ENCODE measurements at regions not wholly inside any gene's neighbourhood (a gene's known extent, or its start where the extent isn't known, plus 50 kb on each side); places are given as distances from the start of the nearest gene placed in this dataset.

GRCh38 chr5:87069311-87069710 is 198.4 kb upstream of the RASA1 start:
- no peak for DNase-seq

GRCh38 chr5:87069974-87070608 is 197.6 kb upstream of the RASA1 start:
- no peak for DNase-seq

GRCh38 chr5:87074072-87074471 is 193.6 kb upstream of the RASA1 start:
- no peak for DNase-seq

- DNase-seq: no peak
Observed at GRCh38 chr5:87074934-87075541, 192.6 kb upstream of the RASA1 start.

- no peak for DNase-seq
Observed at GRCh38 chr5:87076411-87076810, 191.3 kb upstream of the RASA1 start.

GRCh38 chr5:87076931-87077330 is 190.8 kb upstream of the RASA1 start:
- no peak for DNase-seq

DNA sequence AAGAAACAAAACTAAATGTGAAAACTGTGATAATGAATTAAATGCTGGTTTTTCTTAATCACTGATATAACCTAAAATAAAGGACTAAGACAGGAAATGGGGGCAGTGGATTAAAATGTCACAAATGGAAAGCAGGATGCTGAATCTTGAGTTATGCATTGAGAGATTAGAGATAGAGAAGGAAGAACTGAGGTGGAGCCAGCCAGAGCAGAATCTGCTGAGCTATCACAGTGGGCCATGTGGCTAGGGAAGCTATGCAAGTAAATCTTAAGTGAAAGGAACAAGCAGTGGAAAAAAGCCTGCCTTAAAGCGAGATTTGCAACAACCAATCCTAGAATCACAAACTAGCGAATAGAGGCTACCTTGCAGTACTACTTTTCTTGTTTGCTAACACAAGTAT is 188.5 kb upstream of the RASA1 start:
- DNase-seq: no peak

- DNase-seq: no peak
Observed at GRCh38 chr5:87081016-87081415, 186.7 kb upstream of the RASA1 start.

DNA sequence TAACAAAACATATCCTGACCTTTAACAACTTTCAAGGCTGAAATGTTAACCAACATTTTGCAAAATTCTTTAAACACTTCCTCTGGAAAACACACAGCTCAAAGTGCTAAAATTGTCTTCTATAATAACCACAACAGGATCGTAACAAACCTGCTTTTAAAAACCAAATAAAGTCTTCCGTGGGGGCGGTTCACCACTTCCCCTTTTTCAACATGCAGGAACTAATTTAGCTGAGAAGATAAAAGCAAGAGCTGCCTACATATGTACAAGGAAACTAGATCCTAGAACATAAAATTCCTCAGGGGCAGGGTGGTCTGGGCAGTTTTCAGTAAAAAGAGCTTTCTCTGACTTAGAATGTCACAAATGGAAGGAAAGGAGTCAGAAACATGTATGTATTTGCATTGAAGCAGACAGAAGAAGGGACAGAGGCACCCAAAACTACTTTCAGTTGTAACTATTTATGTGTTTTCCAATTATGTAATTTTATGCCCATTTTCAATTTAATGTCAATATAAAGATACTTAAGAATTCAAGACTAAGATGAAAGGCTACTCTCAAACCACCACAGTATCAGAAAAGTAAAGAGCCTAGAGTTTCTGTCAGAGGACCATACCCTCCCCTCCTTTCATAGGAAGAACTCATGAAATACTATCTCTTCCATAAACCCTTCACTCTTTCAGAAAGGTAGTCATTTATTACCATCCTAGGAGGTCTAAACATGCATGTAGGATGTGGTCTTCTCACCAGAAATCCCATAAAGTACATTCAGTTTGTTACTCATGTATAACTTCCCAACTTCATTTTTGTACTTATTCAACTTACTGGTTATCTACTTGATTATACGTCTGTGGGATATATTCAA is 185.9 kb upstream of the RASA1 start:
- DNase-seq: no peak

DNA sequence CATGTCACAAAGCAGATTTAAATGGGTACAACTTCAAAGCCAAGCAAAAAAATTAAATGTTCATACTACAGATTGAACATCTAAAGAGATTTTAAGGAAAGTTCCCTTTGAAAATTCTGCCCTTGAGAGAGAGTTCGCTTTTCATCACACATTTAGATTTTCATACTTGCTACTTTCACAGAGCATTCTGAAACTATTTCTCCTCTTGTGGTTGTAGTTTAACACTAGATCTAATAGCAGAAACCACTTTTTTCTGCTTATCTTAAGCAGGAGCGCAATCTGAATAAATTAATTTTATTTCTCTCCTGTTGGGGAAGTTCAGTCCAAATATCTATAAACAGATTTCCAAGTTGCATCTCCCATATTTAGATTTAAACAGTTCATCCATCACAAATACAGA is 173.3 kb upstream of the RASA1 start:
- DNase-seq: no peak

GRCh38 chr5:87094833-87095232 is 172.8 kb upstream of the RASA1 start:
- no peak for DNase-seq

DNA sequence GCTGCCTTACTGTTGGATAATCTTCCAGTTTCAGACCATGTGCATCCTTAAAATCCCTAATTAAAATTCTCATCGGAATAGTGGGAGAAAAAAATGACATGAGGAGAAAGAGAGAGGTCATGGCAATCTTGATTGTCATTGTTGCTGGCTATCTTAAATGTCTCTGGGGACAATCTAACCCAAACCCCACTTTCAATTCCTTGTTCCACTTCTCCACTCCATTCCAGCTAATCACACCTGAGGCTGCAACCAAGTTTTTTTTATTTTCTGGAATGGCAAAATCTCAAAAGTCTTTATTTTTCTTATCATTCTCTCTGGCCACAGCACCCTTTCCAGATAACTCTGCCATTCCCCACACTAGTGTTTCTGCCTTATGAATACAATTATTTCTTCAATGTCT is 171.9 kb upstream of the RASA1 start:
- DNase-seq: no peak

DNA sequence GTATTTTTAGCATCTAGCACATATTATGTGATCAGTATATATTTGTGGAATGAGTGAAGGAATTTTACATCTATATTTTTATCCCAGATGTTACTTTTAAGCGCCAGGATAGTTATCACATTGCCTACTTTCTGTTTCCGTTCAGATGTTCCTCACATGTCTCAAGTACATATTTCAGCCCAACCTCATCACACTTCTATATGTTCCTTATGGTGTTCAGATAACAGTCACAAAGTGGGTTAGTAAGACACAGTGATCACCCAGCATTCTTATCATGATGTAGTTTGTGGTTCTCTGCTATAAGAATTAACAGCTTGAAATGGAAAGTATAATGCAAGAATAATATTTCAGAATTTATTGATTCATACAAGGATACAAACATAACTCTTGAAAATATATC is 170.0 kb upstream of the RASA1 start:
- DNase-seq: no peak

DNA sequence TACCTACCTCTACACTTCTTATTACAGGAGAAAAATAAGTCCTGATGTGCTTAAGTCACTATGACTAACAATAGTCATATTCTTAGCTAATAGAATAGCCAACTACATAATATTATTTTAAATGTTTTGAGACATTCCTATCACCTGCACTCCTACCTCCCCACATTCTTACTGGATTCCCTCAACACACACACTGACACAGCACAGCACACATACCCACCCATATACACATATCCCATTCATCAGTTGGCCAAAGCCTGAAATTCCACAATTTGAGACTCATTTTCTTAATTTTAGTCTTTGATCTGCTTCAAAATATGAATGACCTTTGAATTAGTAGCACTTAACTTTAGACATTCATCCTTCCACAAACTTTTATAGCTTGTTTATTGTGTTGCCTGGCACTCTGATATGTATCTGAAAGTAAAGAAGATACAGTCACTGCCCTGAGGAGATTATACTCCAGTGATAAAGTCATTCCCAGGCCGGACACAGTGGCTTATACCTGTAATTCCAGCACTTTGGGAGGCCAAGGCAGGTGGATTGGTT is 168.3 kb upstream of the RASA1 start:
- DNase-seq: no peak

DNA sequence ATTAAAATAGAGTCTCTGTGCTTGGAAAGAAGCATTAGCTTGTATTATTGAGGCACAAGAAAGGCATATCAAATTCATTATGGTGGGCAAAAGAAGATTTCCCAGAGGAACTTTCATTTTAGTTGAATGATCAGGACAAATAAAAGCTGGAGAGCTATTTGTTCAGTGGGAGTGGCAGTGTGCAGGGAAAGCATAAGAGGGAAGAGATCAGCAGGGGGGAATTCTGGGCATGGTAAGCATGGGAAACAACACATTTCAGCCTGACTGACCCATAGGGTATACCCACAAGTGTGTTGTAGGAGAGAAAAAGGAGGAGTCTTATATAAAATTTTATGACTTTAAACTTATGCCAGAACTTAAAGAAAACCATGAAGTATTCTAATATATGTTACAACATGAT is 167.7 kb upstream of the RASA1 start:
- no peak for DNase-seq

GRCh38 chr5:87101321-87101720 is 166.4 kb upstream of the RASA1 start:
- no peak for DNase-seq

- DNase-seq: no peak
Observed at GRCh38 chr5:87102841-87103240, 164.8 kb upstream of the RASA1 start.

GRCh38 chr5:87103616-87104287 is 163.9 kb upstream of the RASA1 start:
- no peak for DNase-seq

GRCh38 chr5:87105577-87105976 is 162.1 kb upstream of the RASA1 start:
- DNase-seq: no peak

- DNase-seq: no peak
Observed at GRCh38 chr5:87109746-87110145, 157.9 kb upstream of the RASA1 start.

GRCh38 chr5:87110721-87111120 is 157.0 kb upstream of the RASA1 start:
- DNase-seq: no peak

GRCh38 chr5:87113861-87114260 is 153.8 kb upstream of the RASA1 start:
- DNase-seq: no peak

DNA sequence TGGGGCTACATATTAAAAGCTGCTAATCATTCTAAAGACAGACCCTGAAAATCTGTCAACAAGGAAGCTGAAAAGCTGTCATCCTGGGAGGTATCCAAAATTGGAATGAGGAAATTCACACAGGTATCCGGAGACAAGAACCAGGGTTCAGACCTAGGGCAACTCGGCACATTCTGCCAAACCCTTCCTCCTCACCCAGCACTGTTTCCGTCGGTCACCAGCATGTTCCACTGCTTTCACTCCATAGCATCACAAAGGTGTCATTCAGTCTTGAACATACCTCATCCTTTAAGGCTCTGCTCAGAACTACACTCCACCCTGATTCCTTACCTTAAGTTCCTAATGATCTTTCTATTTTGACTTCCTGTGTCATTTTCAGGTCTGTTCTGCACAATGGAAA is 153.1 kb upstream of the RASA1 start:
- no peak for DNase-seq

Measured in DMS 273 treated with DMSO at 0.1 percent for 48 hours (cell line).